Endothelial cell of umbilical vein (primary cell): ENCODE measurements at regions not wholly inside any gene's neighbourhood (a gene's known extent, or its start where the extent isn't known, plus 50 kb on each side); places are given as distances from the start of the nearest gene placed in this dataset.

Source experiments
- BruUV-seq: library from RNA; stranded (reverse); fragments of 400-500 nt; replicated peaks from 2 replicates; lab custom pipeline; 2021; lab: Mats Ljungman, UMichigan
- CTCF ChIA-PET: fragments of 300-600, 350-600 bp; sonication (Branson Sonifier 250); formaldehyde crosslinking; loops from one replicate; lab custom pipeline; 2021; ENCODE audit warnings: antibody characterized with exemption, inconsistent platforms; lab: Charles Lee
- POLR2A ChIA-PET: fragments of 300-600, 350-600 bp; sonication (Branson Sonifier 250); formaldehyde crosslinking; loops from one replicate; lab custom pipeline; 2021; ENCODE audit warnings: antibody characterized with exemption, inconsistent platforms; lab: Charles Lee
- DNase-seq: peaks from one replicate; pipeline ENCODE4 v3.0.0-alpha.2; 2011; ENCODE audit warnings: low read depth, low spot score
- FAIRE-seq: peaks from 2 replicates; lab custom pipeline; 2011; peaks lifted over from hg19 to GRCh38; lab: Jason Lieb, UNC
- H2AFZ ChIP-seq: 2 replicates; pipeline ENCODE4 v1.6.0; 2012; ENCODE audit warnings: low read depth, low read length, control low read depth, inconsistent platforms
- H3K27ac ChIP-seq: 2 replicates; pipeline ENCODE4 v1.5.1; 2011; ENCODE audit warnings: low read depth, mild to moderate bottlenecking, control low read depth, low read length, moderate library complexity; ENCODE audit not compliant: insufficient read depth
- H3K27me3 ChIP-seq, 2 experiments: 2 replicates each; pipeline versions ENCODE4 v1.6.0 to v1.6.1; 2011; ENCODE audit warnings: low read length in 2 of 2, mixed read lengths in 1 of 2; ENCODE audit not compliant: control insufficient read depth in 2 of 2, insufficient read depth in 2 of 2
- H3K36me3 ChIP-seq, 2 experiments: 2 replicates in 1 of 2; 3 replicates in 1 of 2; pipeline ENCODE4 v1.5.1; 2011; ENCODE audit warnings: low read length in 2 of 2, mild to moderate bottlenecking in 1 of 2, moderate library complexity in 1 of 2; ENCODE audit not compliant: control insufficient read depth in 2 of 2, insufficient read depth in 2 of 2; ENCODE audit errors: extremely low read depth in 1 of 2
- H3K4me1 ChIP-seq: 3 replicates; pipeline ENCODE4 v1.5.1; 2011; ENCODE audit warnings: mild to moderate bottlenecking, low read length; ENCODE audit not compliant: control insufficient read depth, insufficient read depth; ENCODE audit errors: extremely low read depth
- H3K4me2 ChIP-seq: 2 replicates; pipeline ENCODE4 v1.6.1; 2011; ENCODE audit warnings: low read length, control low read depth, mixed read lengths; ENCODE audit not compliant: insufficient read depth
- H3K4me3 ChIP-seq, 3 experiments: fragments of 200-600 bp in 1 of 3; sonication (generic), shearing (Covaris generic) in 1 of 3; replicated peaks in 1 of 3; 2 replicates each; pipeline ENCODE4 v1.5.1; 2011 to 2016; ENCODE audit warnings: control low read depth in 3 of 3, low read length in 3 of 3, mild to moderate bottlenecking in 2 of 3, inconsistent platforms in 1 of 3, low read depth in 1 of 3, moderate library complexity in 1 of 3; ENCODE audit not compliant: insufficient read depth in 1 of 3
- H3K79me2 ChIP-seq: 2 replicates; pipeline ENCODE4 v1.6.0; 2012; ENCODE audit warnings: low read length, inconsistent platforms; ENCODE audit not compliant: control insufficient read depth, insufficient read depth
- H3K9ac ChIP-seq: replicated peaks from 2 replicates; pipeline ENCODE3; 2011; ENCODE audit warnings: low read length, control low read depth; ENCODE audit not compliant: insufficient read depth; ENCODE audit errors: extremely low read depth
- H3K9me1 ChIP-seq: replicated peaks from 3 replicates; pipeline ENCODE4 v1.6.0; 2011; ENCODE audit warnings: mild to moderate bottlenecking, low read length; ENCODE audit not compliant: control insufficient read depth, insufficient read depth; ENCODE audit errors: extremely low read depth
- H3K9me3 ChIP-seq: replicated peaks from 2 replicates; pipeline ENCODE4 v1.5.1; 2012; ENCODE audit warnings: low read length, inconsistent platforms; ENCODE audit not compliant: control insufficient read depth, insufficient read depth
- H4K20me1 ChIP-seq: replicated peaks from 2 replicates; pipeline ENCODE3; 2011; ENCODE audit warnings: mild to moderate bottlenecking, low read length; ENCODE audit not compliant: control insufficient read depth, insufficient read depth; ENCODE audit errors: extremely low read depth
- CTCF ChIP-seq, 2 donors: IDR thresholded peaks; 1 replicate in 1 of 2; 2 replicates in 1 of 2; pipeline ENCODE4 v1.5.1; 2011; ENCODE audit warnings: low read length in 2 of 2, mild to moderate bottlenecking in 2 of 2, moderate library complexity in 2 of 2, control low read depth in 1 of 2, inconsistent platforms in 1 of 2, low read depth in 1 of 2; ENCODE audit not compliant: insufficient read depth in 1 of 2; ENCODE audit errors: extremely low read depth in 1 of 2
- FOS ChIP-seq: IDR thresholded peaks from 2 replicates; pipeline ENCODE4 v1.6.1; 2011; ENCODE audit warnings: mild to moderate bottlenecking, low read length, moderate library complexity, borderline replicate concordance; ENCODE audit not compliant: insufficient read depth
- GATA2 ChIP-seq: IDR thresholded peaks from 2 replicates; pipeline ENCODE4 v1.7.0; 2011; ENCODE audit warnings: low read depth, mild to moderate bottlenecking, moderate library complexity, mixed read lengths, low read length; ENCODE audit not compliant: insufficient read length, insufficient read depth
- MAX ChIP-seq: IDR thresholded peaks from 2 replicates; pipeline ENCODE4 v1.6.1; 2011; ENCODE audit not compliant: insufficient read depth, insufficient read length
- MYC ChIP-seq: IDR thresholded peaks from one replicate; pipeline ENCODE4 v1.6.1; 2011; ENCODE audit warnings: mild to moderate bottlenecking, low read depth, low read length
- POLR2A ChIP-seq: IDR thresholded peaks from 2 replicates; pipeline ENCODE4 v1.6.1; 2012; ENCODE audit warnings: low read depth, mild to moderate bottlenecking, control low read depth, low read length
- POLR2AphosphoS5 ChIP-seq: IDR thresholded peaks from 2 replicates; pipeline ENCODE4 v1.6.1; 2012; ENCODE audit warnings: low read depth, mild to moderate bottlenecking, control low read depth, low read length, moderate library complexity; ENCODE audit not compliant: insufficient read depth
- dilution Hi-C: fragments of 300-500 bp; cut with MboI; formaldehyde crosslinking; loops from one replicate; pipeline ENCODE4 v1.15.0; 2019; ENCODE audit warnings: low sequenced_read_pairs; ENCODE audit not compliant: extremely low pct_ligation_motif_present
- intact Hi-C: fragments of 100-400 bp; cut with micrococcal nuclease; formaldehyde crosslinking; loops from one replicate; pipeline ENCODE4 v1.10.0; 2022

DNA sequence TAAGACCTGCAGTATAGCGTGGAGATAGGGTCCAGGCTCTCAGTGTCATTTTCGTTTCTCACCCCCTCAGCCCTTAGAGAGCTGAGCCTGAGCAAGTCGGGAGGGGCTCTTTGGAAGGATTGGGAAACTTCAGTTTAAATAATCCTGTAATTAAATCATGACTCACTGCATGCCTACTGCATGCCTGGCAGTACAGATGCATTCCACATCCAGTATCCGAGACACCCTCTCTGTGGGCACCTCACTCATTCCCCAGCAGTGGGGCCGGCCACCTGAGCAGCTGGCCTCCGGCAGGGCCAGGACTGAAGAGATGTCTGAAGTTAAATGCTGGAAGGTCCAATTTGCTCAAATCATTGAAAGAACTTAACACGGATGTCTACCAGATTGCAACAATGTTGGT is 316.6 kb downstream of the THBS2 start:
- no peak overlapping the region for H3K4me2 ChIP-seq
- FAIRE-seq: no peak
- no peak for DNase-seq
- no peak overlapping the region for H3K9ac ChIP-seq
- H3K4me1 ChIP-seq: no peaks in the 10 kb centered on the region
- H3K79me2 ChIP-seq: no peaks in the 10 kb centered on the region
- H3K27me3 ChIP-seq: no peaks in the 10 kb centered on the region
- dilution Hi-C loops (no loop called here), intact Hi-C loops (no loop called here)
- no peak overlapping the region for H2AFZ ChIP-seq
- no peak overlapping the region for H3K27ac ChIP-seq
- ChIA-PET CTCF (no interaction called here), POLR2A (no interaction called here)
- TF ChIP-seq MYC (no peak), POLR2A (no peak), GATA2 (no peak), FOS (no peak), MAX (no peak)
- no TSS peak for BruUV-seq
- H3K4me3 ChIP-seq: no peak overlapping the region
- no peaks in the 10 kb centered on the region for H3K9me1 ChIP-seq
- H3K36me3 ChIP-seq: no peaks in the 10 kb centered on the region
- no peaks in the 10 kb centered on the region for H4K20me1 ChIP-seq
- H3K9me3 ChIP-seq: peaks cover 5% of the 10 kb centered on the region

DNA sequence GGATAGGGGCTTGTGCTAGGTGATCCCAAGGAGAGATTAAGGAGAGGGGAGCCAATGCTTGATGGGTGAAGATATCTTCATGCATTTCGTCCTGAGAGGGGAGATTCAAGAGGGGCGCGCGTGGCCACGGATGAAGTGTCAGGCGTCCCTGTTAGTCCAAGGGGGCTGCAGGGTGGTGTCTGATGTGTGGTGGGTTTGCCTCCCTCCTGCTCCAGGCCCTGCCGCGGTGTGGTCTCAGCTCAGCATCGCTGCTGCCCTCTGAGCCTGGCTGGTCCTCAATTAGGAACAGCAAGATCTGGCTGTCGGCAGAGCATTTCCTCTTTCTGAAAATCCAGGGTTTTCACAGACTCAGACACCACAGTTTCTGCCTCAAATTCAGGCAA is 318.0 kb downstream of the THBS2 start:
- no peaks in the 10 kb centered on the region for H3K27me3 ChIP-seq
- CTCF ChIA-PET: no interaction called here
- H3K9ac ChIP-seq: no peak overlapping the region
- no peaks in the 10 kb centered on the region for H4K20me1 ChIP-seq
- FAIRE-seq (no peak), DNase-seq (no peak)
- H3K36me3 ChIP-seq: no peaks in the 10 kb centered on the region
- no peak overlapping the region for H2AFZ ChIP-seq
- dilution Hi-C loops: no loop called here
- no peak overlapping the region for H3K4me3 ChIP-seq
- POLR2A ChIA-PET: no interaction called here
- no peak for TF ChIP-seq GATA2
- no peak for TF ChIP-seq POLR2AphosphoS5
- TF ChIP-seq CTCF (IDR thresholded peaks at IDR 0.05; ENCODE audit: extremely low read depth in 1 of 2, insufficient read depth in 1 of 2, low read depth in 1 of 2, low read length in 2 of 2): no peak
- H3K79me2 ChIP-seq: no peaks in the 10 kb centered on the region
- no peak overlapping the region for H3K4me2 ChIP-seq
- no peaks in the 10 kb centered on the region for H3K9me1 ChIP-seq
- H3K4me1 ChIP-seq: no peaks in the 10 kb centered on the region
- H3K9me3 ChIP-seq: peaks cover 5% of the 10 kb centered on the region
- BruUV-seq: no TSS peak
- no peak overlapping the region for H3K27ac ChIP-seq
- intact Hi-C loops: no loop called here
